ENCODE measurements at regions not wholly inside any gene's neighbourhood (a gene's known extent, or its start where the extent isn't known, plus 50 kb on each side); places are given as distances from the start of the nearest gene placed in this dataset.

- TF ChIP-seq CTCF (IDR thresholded peaks at IDR 0.05) (no peak), POLR2A (IDR thresholded peaks at IDR 0.05) (no peak)
These were observed 62.1 kb upstream of the AP1S2 start for GRCh38 chrX:15916704-15917084.

All from adrenal gland (tissue), 5 donors.